SKM-1 treated with dmso at 0.1 percent for 144 hours (cell line): ENCODE measurements at regions not wholly inside any gene's neighbourhood (a gene's known extent, or its start where the extent isn't known, plus 50 kb on each side); places are given as distances from the start of the nearest gene placed in this dataset.

Experiments used
- DNase-seq: peaks from one replicate; lab custom pipeline; 2025; ENCODE audit not compliant: unreplicated experiment; lab: John Stamatoyannopoulos, UW

DNA sequence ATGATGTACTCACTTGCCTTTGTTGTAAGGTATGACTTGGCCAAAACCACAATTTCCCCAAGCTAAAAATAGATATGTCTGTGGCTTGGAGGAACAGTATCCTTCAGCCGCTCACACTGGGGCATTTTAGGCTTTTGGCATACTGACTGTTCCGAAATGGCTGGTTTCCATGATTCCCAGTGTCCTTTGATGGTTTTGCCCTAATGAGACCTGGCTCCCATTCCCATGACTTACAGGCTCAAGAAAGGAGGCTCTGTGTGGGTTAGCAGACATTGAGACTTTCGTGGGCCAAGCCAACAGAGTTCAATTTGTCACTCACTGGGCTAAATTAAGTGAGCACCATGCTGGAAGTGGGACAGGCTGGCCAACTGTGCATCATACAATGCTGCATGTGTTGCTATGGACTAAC lies 150.6 kb downstream of the CEP135 start:
- peak; percentile 20 for DNase-seq

DNA sequence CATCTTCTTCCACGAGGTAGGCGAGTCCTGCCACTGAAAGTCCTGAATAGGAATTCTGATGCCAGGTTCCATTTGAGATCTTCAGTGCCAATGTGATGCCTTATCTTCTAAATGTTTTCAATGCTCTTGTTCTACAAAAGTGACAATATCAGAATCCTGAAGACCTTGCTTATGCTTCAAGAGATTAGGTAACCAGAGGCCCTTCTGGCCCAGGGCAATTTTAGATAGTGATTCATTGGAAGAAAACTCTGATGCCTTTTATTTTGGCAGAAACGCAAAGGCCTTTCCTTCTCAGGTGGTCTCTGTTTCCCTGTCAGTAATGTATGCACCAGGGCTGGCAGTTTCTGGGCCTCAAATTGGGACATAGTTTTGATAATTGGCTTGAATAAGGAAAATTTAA lies 144.8 kb downstream of the CEP135 start:
- no peak for DNase-seq

DNA sequence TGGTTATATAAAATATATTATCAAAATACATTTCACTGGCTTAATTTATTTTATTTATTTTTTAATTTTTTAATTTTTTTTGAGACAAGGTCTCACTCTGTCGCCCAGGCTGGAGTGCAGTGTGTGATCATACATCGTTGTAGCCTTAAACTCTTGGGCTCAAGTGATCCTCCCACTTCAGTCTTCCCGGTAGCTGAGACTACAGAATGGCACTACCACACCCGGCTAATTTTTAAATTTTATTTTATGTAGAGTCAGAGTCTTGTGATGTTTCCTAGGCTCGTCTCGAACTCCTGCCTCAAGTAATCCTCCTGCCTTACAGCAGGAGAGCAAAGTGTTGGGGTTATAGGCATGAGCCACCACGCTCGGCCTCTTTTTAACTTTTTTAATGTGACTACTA lies 143.8 kb downstream of the CEP135 start:
- DNase-seq: no peak

DNA sequence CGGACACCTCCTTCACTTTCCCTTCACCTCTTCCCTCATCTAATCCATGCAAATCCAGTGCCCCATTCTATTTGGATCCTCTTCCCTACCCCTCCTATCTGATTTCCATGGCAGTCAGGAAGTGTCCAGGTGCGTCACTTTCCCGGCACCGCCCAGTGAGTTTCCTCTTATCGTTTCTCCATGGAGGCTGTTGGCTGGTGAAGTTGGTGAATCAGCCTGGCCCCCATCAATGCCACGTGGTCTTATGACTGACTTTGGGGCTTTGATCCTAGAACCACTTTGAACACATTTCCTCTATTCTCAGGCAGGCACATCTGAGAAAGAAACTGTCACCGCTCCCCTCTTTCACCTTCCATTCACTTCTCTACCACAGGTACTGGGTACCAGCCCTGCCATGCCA lies 137.8 kb downstream of the CEP135 start:
- no peak for DNase-seq

DNA sequence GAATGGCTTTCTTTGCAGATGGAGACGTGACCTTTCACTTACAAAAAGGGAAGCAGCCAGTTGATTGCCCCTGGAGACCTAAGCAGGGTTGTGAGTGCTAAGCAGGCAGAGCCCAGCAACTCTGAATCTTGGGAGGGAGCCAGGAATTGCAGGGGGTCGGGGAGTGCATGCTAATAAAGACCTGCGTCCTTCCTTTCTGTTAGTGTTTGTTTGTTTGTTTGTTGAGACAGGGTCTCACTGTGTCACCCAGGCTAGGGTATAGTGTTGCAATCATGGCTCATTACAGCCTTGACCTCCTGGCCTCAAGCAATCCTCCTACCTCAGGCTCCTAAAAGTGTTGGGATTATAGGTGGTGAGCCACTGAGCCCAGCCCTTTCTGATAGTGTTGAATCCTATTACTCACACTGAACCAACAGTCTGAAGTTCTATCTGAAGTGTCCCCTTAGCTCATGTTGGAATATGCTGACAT lies 137.4 kb downstream of the CEP135 start:
- peak; percentile 8 for DNase-seq

DNA sequence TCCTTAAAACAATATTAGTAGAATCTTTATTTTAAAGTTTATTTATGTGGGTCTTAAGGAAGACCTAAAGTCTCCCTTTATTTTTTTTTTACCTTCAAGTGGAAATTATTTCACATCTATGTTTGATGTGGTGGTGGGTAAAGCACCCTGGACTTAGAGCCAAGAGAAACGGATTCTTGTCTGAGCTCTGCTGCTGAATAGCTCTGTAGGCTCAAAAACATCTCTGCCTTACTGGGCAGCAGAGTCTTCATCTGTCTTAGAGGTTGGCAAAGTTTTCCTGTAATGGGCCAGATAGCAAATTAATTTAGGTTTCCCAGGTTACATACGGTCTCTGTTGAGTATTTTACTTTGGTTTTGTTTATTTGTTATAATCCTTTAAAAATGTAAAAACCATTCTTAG lies 136.5 kb downstream of the CEP135 start:
- no peak for DNase-seq

DNA sequence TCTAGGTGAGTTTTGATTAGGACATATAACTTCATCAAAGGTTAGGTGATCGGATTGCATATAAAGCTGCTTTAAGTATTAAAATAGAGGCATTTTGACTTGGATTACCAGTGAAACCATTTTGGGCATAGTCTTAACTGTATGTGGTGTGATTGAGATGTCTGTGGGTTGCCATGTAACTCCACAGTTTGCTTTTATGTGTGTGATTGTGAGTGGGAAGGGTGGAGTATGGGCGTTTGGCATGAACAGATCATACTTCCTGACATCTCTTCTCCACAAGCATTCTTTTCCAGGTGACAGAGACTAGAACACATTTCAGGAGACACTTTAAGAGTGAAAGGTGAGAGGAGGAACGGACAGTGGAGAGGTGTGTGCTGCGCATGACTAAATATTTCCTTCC lies 136.1 kb downstream of the CEP135 start:
- DNase-seq: no peak
